Type B pancreatic cell (in vitro differentiated cells): ENCODE measurements at regions not wholly inside any gene's neighbourhood (a gene's known extent, or its start where the extent isn't known, plus 50 kb on each side); places are given as distances from the start of the nearest gene placed in this dataset.
A peak's percentile ranks its signal among the peaks of the same experiment; 100 is the strongest.
"Not testable (repeated sequence)": the region's sequence is repeated elsewhere in the genome, so short reads cannot be mapped to it uniquely, and the experiment has no call there.

Experiments
- DNase-seq: peaks from one replicate; pipeline ENCODE4 v3.0.0; 2021; ENCODE audit warnings: mixed read lengths; ENCODE audit not compliant: unreplicated experiment; ENCODE audit errors: extremely low spot score
- H3K27ac Mint-ChIP-seq: 2 replicates; pipeline ENCODE4 v1.8.0; 2021; ENCODE audit warnings: mild to moderate bottlenecking, mixed read lengths
- H3K27me3 Mint-ChIP-seq: 2 replicates; pipeline ENCODE4 v1.8.0; 2021; ENCODE audit warnings: mixed read lengths
- H3K36me3 Mint-ChIP-seq: 2 replicates; pipeline ENCODE4 v1.8.0; 2021; ENCODE audit warnings: mixed read lengths
- H3K4me1 Mint-ChIP-seq: one replicate; pipeline ENCODE4 v1.8.0; 2021; ENCODE audit warnings: mixed read lengths; ENCODE audit not compliant: unreplicated experiment
- H3K4me3 Mint-ChIP-seq: 2 replicates; pipeline ENCODE4 v1.8.0; 2021; ENCODE audit warnings: mild to moderate bottlenecking, mixed read lengths
- H3K9me3 Mint-ChIP-seq: 2 replicates; pipeline ENCODE4 v1.8.0; 2021; ENCODE audit warnings: mixed read lengths
- CTCF ChIP-seq: fragments of 200-600 bp; sonication (generic); conservative IDR thresholded peaks from 2 replicates; pipeline ENCODE4 v1.5.0; 2021; ENCODE audit warnings: antibody characterized with exemption, mild to moderate bottlenecking

- not testable (repeated sequence) for H3K36me3 Mint-ChIP-seq, H3K27ac Mint-ChIP-seq, DNase-seq, H3K27me3 Mint-ChIP-seq, H3K4me1 Mint-ChIP-seq, H3K4me3 Mint-ChIP-seq, H3K9me3 Mint-ChIP-seq
These were observed 50.3 kb upstream of the UGT2B15 start for GRCh38 chr4:68720723-68721122.

GRCh38 chr4:68724426-68724825 lies 54.0 kb upstream of the UGT2B15 start:
- TF ChIP-seq CTCF: no peak
- no peaks in the 10 kb centered on the region for H3K4me1 Mint-ChIP-seq

GRCh38 chr4:68724922-68725321 lies 54.5 kb upstream of the UGT2B15 start:
- Mint-ChIP-seq H3K27ac (no peak overlapping the region), H3K36me3 (no peaks in the 10 kb centered on the region)

More at GRCh38 chr4:68724426-68724825, 54.0 kb upstream of the UGT2B15 start:
- no peaks in the 10 kb centered on the region for H3K9me3 Mint-ChIP-seq
- no peaks in the 10 kb centered on the region for H3K27me3 Mint-ChIP-seq
- H3K27ac Mint-ChIP-seq: no peak overlapping the region
- H3K4me3 Mint-ChIP-seq: no peak overlapping the region
- no peaks in the 10 kb centered on the region for H3K36me3 Mint-ChIP-seq
- no peak for DNase-seq

GRCh38 chr4:68732653-68733466 lies 62.4 kb upstream of the UGT2B15 start:
- no peak for TF ChIP-seq CTCF
- Mint-ChIP-seq H3K4me1 (peaks cover 12% of the 10 kb centered on the region), H3K36me3 (no peaks in the 10 kb centered on the region), H3K4me3 (peak overlapping the region; percentile 13), H3K27ac (peak overlapping the region; percentile 14), H3K9me3 (no peaks in the 10 kb centered on the region), H3K27me3 (no peaks in the 10 kb centered on the region)
- DNase-seq: no peak

More at GRCh38 chr4:68724922-68725321, 54.5 kb upstream of the UGT2B15 start:
- TF ChIP-seq CTCF: no peak
- no peaks in the 10 kb centered on the region for H3K4me1 Mint-ChIP-seq
- no peaks in the 10 kb centered on the region for H3K9me3 Mint-ChIP-seq
- no peak overlapping the region for H3K4me3 Mint-ChIP-seq
- no peak for DNase-seq
- H3K27me3 Mint-ChIP-seq: no peaks in the 10 kb centered on the region

- Mint-ChIP-seq H3K27me3 (no peaks in the 10 kb centered on the region), H3K4me1 (peaks cover 12% of the 10 kb centered on the region), H3K9me3 (peaks cover 5% of the 10 kb centered on the region), H3K27ac (no peak overlapping the region), H3K36me3 (no peaks in the 10 kb centered on the region), H3K4me3 (no peak overlapping the region)
- DNase-seq: no peak
- TF ChIP-seq CTCF: no peak
These were observed 63.6 kb upstream of the UGT2B15 start for GRCh38 chr4:68734095-68734494.

- no peaks in the 10 kb centered on the region for H3K36me3 Mint-ChIP-seq
- H3K4me1 Mint-ChIP-seq: peaks cover 12% of the 10 kb centered on the region
- TF ChIP-seq CTCF: no peak
- H3K9me3 Mint-ChIP-seq: peaks cover 5% of the 10 kb centered on the region
- no peak for DNase-seq
- no peak overlapping the region for H3K27ac Mint-ChIP-seq
- no peaks in the 10 kb centered on the region for H3K27me3 Mint-ChIP-seq
- no peak overlapping the region for H3K4me3 Mint-ChIP-seq
These were observed 64.7 kb upstream of the UGT2B15 start for GRCh38 chr4:68735106-68735505.
